HG03439 (cell line): ENCODE measurements at regions not wholly inside any gene's neighbourhood (a gene's known extent, or its start where the extent isn't known, plus 50 kb on each side); places are given as distances from the start of the nearest gene placed in this dataset.

ENCODE experiments used
- ATAC-seq: cut with Tn5 transposase; IDR thresholded peaks from one replicate; pipeline ENCODE4 v1.9.1; 2021; ENCODE audit warnings: mild to moderate bottlenecking, moderate library complexity; ENCODE audit not compliant: unreplicated experiment

DNA sequence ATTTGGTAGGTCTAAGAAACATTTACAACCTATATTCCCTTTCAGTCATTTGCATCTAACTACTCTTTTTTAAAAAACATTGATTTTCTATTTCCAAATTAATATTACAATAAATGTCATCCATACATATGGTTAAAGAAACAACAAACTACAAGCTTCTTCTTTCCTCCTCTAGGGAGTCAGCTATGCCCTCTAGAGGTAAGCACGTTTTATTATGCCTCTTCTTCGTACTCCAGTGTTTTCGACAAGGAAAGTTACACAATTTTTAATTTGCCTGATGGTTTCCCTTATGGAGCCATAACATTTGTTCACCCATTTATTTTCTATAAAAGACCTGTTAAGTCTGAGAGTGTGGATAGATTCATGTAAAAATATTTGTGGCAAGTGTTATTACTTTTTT lies 183.4 kb upstream of the CDH7 start:
- ATAC-seq = no peak

- no peak for ATAC-seq
Observed at GRCh38 chr18:65548316-65548715, 202.5 kb upstream of the CDH7 start.

DNA sequence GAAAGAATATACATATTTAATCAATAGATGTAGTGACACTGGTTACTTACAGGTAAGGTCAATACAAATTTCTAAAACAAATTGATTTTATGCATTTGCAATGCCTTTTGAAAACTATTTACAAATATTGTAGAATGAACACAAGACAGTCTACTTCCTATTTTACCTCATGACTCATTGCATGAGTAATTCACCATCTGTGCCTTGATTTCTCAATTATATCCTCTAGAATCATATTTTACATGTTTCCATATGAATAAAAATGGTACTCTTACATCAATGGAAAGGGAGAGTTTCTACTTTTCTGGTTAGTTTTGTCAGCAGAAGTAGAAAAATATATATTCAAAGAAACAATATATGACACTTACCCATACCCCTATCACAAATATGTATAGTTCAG lies 203.8 kb upstream of the CDH7 start:
- no peak for ATAC-seq

GRCh38 chr18:65544701-65545100 lies 206.1 kb upstream of the CDH7 start:
- no peak for ATAC-seq

DNA sequence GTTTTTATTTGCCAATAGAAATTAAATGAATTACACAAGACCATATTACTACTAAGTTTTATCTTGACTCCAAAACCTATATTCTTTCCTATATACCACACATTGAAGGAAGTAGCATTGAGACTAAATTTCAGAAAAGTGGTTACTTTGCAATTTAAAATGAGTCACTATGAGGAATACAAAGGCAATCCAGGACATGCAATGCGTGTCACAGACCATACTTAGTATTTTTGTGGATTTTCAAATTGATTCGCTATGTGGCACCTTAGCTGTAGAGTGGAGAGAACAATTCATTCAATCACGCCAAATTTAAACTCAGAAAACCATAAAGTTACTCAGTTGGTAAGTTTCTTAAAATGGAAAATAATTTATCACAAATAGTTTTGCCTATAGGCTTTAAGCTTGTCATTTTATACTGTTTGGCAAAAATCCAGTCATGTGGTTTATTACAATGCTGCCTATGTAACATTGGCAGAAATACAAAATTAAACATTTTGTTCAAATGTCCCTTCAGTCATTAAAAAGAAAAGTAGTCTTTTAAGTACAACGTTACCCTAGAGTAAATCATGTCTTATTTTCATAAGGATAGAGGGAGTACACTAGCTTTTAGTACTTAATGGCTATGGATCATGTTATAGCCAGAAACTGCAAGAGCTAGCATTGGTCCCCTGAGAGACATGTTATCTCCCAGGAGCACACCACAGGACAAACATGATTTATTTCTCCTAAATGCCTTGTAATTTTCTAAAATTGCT lies 222.8 kb upstream of the CDH7 start:
- ATAC-seq = no peak

GRCh38 chr18:65526099-65526498 lies 224.7 kb upstream of the CDH7 start:
- no peak for ATAC-seq

DNA sequence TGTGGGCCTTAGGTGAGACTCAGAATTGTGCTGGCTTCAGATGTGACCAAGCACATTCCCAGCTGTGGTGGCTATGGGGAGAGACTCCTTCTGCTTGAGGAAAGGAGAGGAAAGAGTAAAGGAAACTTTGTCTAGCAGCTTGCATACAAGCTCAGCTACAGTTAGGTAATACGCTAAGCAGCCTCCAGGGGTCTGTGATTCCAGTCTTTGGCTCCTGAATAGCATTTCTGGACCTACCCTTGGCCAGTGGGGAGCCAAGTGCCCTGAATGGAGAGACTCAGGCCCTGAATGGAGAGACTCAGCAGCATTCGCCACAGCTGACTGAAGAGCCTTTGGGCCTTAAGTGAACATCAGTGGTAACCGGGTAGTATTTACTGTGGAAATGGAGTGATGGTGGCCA lies 227.4 kb upstream of the CDH7 start:
- no peak for ATAC-seq

GRCh38 chr18:65522907-65523306 lies 227.9 kb upstream of the CDH7 start:
- no peak for ATAC-seq

DNA sequence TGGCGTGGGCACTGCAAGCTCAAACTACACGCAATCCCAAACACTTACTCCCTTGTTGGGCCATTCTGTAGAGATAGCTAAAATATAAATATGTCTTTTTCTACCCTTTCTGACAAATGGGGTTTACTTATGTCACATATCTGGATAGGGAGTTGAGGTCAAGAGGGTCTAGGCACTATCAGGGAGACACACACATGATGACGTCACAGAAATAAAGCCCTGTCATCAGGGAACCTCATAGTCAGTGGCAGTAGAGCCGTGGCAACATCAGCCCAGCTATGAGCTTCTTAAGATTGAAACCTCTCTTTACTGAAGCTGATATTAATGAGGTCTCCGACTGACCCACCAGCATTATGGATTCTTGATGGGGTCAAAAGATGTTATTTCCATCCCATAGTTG lies 234.6 kb upstream of the CDH7 start:
- ATAC-seq = no peak

DNA sequence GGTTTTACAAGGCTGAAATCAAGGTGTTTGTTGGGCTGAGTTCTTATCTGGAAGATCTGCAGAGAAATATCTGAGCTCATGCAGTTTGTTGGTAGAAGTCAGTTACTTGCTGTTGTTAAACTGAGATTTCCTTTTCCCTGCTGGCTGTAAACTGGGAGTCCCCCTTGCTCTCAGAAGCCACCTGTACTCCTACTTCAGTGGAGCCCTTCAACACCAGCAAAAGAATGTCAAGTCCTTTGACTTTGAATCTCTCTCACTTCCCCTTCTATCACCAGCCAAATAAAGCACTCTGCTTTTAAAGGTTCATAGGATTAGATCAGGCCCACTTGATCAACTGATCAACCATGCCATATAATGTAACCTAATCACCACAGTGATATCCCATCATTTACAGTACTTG lies 252.2 kb upstream of the CDH7 start:
- no peak for ATAC-seq

- no peak for ATAC-seq
Observed at GRCh38 chr18:65487569-65487968, 263.2 kb upstream of the CDH7 start.

DNA sequence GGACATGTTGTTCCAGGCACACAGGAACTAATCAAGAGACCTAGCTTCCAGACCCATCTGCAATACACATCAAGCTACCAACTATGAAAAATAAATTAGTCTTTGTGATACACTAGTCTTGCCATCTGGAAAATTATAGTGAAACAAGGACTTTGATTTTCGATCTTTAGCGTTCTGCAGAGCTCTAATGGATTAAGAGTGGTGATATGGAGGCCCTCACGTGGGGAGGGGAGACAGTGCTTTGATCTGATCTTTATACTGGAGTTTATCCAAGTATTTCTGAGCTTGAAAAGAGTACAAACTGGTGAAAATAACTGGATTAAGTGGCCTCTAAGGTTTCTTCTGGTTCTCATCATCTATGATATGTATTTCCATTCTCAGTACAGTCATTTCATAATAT lies 273.4 kb upstream of the CDH7 start:
- no peak for ATAC-seq

DNA sequence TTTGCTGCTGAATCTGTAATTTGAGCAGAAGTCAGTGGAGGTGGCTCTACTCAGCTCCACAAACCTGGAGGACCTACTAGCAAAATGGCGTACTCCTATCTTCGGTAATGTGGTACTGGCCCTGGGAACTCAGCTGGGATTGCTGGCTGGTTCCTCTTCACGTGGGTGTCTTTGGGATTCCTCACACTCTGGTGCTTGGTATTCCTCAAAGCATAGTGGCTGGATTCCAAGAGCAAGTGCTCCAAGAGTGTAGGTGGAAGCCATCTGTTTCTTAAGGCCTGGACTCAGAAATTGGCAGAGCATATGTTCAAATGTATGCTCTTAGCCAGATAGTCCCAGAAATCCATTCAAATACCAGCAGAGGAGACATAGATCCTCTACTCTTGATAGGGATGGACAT lies 281.9 kb upstream of the CDH7 start:
- ATAC-seq = no peak

- ATAC-seq = no peak
Observed at GRCh38 chr18:65464361-65464760, 286.5 kb upstream of the CDH7 start.

- no peak for ATAC-seq
Observed at GRCh38 chr18:65459741-65460140, 291.1 kb upstream of the CDH7 start.

DNA sequence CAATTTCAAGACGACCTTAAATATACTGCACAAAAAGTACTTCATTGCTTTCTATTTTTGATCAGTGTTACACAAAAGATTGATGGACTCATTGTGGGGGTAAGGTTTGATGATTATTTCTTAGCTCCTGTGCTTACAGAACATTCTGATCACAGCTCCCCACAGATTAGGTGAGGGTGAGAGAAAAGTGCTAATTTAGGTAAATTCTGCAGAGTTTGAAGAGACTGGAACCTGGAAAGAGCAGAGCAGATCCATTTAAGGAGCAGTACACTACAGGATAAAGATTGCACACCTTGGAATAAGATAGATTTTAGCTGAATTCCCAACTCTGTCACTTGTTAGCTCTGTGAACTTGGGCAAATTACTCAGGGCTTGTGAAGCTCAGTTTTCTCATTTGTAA lies 291.9 kb upstream of the CDH7 start:
- no peak for ATAC-seq

DNA sequence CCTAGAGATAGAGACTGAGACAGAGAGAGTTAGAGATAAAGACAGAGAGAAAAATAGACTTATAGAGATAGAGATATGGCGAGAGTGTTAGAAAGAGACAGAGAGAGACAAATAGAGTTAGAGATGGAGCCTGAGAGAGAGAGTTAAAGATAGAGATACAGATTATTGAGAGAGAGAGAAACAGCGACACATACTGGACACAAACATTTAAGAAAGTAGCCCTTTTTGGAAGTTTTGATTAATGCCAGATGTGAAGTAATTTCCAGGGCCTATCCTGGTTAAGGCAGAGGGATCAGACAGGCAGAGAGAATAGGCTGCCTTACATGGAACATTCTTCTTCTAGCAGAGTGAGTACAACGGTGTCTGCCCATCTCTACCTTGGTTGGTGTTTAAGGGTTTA lies 311.6 kb upstream of the CDH7 start:
- no peak for ATAC-seq

DNA sequence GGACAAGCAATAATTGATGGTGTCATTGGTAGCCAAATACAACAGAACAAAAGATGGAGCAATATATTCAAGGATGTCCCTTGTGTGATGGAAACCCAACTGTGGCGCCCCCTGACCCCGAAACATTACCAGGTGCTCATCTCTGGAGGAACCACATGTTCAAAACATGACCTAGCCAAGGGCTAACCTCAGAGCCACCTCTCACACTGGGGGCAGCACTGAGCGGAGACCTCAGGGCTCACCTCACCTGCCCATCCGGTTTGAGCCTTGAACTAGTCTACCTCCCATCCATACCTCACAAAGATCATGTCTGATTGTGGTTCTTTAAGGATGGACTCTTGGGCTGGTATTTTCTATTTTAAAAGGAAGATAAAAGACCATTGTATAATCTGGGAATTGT lies 314.4 kb upstream of the CDH7 start:
- ATAC-seq = no peak

DNA sequence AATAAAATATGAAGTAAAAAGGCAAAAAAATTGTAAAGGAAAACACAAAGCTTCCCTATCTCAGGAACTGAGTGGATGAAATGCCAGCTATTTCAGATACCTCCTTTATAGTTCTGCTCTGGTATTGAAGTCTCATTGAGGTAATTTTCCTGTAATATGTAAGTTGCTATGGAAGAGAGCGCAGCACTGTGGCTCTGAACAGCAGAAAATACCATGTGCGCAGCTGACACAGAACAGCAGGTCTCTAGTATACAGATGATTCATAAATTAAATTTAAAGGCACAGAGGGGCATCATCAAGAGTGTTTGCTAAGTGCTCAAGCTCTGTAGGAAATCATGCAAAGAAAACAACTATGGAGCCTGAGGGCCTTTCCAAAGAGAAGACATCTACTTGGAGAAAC lies 315.3 kb upstream of the CDH7 start:
- no peak for ATAC-seq

DNA sequence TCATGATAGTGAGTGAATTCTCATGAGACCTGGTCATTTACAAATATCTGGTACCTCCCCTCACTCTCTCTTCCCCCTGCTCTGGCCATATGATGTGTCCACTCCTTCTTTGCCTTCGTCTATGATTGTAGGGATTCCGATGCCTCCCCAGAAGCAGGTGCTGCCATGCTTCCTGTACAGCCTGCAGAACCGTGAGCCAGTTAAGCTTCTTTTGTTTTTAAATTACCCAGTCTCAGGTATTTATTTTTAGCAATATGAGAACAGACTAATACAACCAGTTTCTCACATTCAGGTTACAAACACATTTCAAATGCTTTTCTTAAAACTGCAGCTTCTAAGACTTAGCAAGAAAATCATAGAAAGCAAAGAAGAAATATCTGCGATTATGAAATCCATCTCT lies 321.2 kb upstream of the CDH7 start:
- ATAC-seq = no peak

- ATAC-seq = no peak
Observed at GRCh38 chr18:65425366-65425765, 325.4 kb upstream of the CDH7 start.

DNA sequence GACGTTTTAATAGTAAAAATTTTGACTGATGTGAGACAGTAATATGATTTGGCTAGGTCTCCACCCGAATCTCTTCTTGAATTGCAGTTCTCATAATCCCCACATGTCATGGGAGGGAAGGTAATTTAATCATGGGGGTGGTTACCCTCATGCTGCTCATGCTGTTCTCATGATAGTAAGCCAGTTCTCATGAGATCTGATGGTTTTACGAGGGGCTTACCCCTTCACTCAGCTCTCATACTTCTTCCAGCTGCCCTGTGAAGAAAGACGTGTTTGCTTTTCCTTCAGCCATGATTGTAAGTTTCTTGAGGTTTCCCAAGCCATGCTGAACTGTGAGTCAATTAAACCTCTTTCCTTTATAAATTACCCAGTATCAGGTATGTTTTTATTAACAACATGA lies 327.0 kb upstream of the CDH7 start:
- no peak for ATAC-seq

DNA sequence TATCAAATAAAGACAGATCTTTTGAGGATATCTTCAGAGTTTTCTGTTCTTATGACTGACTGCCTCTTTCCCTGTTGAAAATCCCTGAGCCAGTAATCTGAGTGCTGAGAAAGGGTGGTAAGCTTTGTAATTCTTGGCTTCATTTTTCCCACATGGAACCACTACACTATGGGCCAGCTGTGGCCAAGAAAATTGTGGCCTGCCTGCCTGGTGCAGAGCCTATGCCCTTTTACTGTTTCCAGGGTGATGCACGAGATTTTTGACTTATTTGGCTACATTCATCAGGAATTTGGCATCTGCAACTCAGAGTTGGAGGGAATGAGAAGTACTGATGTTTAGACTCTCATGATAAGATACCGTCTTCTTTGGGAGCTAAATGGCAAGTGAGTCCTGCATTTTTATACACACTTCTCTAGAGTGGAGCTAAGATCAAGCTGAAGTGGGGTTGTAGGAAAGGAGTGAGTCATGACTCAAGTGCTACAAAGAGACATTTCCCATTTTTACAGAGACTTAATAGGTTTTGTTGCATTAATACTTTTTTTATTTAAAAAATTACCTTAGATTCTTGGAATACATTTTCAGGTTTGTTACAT lies 328.2 kb upstream of the CDH7 start:
- ATAC-seq = no peak
